GM21381 (cell line): ENCODE measurements at regions not wholly inside any gene's neighbourhood (a gene's known extent, or its start where the extent isn't known, plus 50 kb on each side); places are given as distances from the start of the nearest gene placed in this dataset.
"Not testable (repeated sequence)": the region's sequence is repeated elsewhere in the genome, so short reads cannot be mapped to it uniquely, and the experiment has no call there.

Source experiments
- ATAC-seq: cut with Tn5 transposase; IDR thresholded peaks from one replicate; pipeline ENCODE4 v1.9.1; 2021; ENCODE audit warnings: mild to moderate bottlenecking, moderate library complexity; ENCODE audit not compliant: unreplicated experiment

GRCh38 chr7:89770161-89770560, 384.1 kb upstream of the STEAP1 start:
- no peak for ATAC-seq

DNA sequence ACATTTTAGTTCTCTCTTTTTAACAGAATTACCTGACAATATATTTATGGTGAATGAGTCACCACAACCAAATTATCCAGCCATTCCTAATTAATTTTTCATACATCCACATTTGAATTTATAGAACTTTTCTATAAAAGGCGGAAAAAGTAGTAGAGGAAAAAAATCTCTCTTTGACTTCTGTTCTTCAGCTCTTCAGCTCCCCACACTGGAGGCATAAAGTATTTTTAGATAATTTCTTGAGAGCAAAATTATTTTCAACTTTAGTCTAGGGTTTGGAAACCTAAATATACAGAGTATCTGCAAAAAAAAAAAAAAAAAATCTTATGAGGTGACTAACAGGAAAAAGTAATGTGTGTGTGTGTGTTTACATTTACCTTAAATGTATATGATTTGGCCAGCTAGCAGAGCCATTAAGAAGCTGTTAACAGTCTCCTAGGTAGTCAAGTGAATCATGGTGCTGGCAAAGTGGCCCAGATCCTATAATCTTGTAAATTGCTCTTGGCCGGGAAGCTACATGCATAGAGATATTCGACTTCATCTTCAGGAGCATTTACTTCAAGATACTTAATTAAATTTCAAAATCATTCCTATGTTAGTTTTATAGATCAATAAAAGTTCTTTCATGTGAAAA, 383.1 kb upstream of the STEAP1 start:
- no peak for ATAC-seq

DNA sequence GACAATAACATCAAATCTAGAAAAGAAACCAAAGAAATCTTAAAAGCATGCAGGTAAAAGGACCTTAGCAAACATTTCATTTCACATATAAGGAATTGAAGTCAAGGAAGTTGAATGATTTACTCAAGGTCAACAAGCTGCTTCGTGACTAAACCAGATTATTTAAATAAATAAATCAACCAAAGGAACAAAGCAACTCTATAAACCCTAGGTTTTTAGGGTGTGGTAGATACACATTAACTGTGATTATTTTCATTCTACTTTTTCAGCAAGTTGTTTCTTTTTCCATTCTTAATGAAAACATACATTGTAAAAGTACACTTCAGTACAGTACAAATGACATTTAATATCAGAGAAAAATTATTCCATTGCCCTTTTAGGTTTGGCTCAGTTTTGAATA, 382.0 kb upstream of the STEAP1 start:
- ATAC-seq, result no peak

GRCh38 chr7:89773611-89774010, 380.7 kb upstream of the STEAP1 start:
- ATAC-seq, result no peak

GRCh38 chr7:89775459-89775858, 378.8 kb upstream of the STEAP1 start:
- no peak for ATAC-seq

DNA sequence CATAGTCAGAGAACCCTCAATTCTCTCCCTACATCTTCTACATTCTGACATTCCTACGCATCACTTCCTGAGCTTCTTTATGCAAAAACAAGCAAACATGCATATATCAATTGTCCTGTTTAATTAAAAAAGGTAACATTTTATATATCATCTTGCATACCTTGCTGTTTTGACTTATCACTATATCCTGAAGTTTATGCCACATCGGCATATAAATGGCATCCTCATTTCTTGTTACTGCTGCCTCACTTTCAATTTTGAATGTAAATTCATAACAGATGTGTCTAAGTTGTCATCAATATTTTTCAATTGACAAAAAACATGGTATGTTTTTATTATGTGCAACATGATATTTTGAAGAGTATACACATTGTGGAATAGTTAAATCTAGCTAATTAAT, 377.3 kb upstream of the STEAP1 start:
- no peak for ATAC-seq

- no peak for ATAC-seq
Observed at GRCh38 chr7:89777499-89777898, 376.8 kb upstream of the STEAP1 start.

- no peak for ATAC-seq
Observed at GRCh38 chr7:89780291-89780690, 374.0 kb upstream of the STEAP1 start.

- ATAC-seq, result no peak
Observed at GRCh38 chr7:89796481-89796880, 357.8 kb upstream of the STEAP1 start.

- ATAC-seq, result no peak
Observed at GRCh38 chr7:89797965-89798598, 356.2 kb upstream of the STEAP1 start.

DNA sequence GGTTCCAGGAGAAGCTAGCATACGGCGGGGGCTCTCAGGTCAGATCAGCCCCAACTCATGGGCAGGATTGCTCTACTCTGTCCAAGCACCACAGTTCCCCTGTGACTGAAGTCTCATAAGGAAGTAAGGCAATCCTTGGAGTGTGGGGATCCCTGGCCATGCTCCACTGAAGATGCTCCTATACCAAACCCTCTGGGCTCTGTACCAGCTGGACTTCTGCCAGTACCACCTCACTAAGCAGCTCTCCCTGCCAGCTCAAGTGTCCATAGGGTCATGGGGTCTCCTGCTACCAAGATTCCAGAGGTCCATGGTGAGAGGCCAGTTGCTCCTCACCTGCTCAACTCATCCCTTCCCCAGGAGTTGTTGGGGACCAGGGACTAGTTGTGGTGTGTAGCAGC, 355.7 kb upstream of the STEAP1 start:
- ATAC-seq, result no peak

GRCh38 chr7:89800761-89801160, 353.5 kb upstream of the STEAP1 start:
- no peak for ATAC-seq

- ATAC-seq, result no peak
Observed at GRCh38 chr7:89809291-89809690, 345.0 kb upstream of the STEAP1 start.

- ATAC-seq, result no peak
Observed at GRCh38 chr7:89813081-89813480, 341.2 kb upstream of the STEAP1 start.

DNA sequence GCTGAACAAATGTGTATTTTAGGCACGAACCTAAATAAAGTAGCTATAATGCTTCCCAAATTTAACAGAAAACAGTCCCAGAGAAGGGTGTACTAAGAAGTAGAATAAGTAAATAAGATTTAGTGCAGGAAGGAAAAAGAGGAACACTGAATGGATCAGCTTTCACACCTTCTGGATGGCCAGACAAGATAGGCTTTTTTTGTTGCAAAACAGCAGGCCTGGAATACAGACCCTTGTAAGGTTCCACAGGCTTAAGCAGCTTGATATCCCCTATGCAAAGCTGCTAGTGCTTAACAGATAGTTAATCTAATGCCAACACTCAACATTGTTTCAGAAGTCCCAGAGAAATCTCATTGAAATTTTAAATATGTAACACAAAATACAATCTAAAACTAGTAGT, 328.1 kb upstream of the STEAP1 start:
- ATAC-seq, result no peak

- ATAC-seq, result no peak
Observed at GRCh38 chr7:89826557-89826956, 327.7 kb upstream of the STEAP1 start.

DNA sequence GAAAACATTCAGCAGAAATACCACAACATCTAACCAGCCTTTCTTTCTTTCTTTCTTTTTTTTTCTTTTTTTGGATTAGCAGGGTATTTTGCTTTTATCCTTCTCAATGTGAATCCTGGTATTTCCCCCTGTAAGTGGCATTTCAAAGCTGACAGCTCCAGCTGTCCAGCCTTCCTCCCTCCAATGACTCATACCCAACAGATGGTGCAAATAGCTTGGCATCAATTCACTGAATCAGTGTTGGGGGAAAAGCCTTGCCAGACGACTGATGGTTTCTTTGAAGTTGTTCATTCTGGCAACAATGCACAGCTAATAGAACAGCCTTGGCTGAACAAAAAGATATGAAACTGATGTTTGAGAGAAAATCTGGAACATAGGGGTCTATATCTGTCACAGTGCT, 316.8 kb upstream of the STEAP1 start:
- no peak for ATAC-seq

GRCh38 chr7:89839329-89839728, 314.9 kb upstream of the STEAP1 start:
- no peak for ATAC-seq

DNA sequence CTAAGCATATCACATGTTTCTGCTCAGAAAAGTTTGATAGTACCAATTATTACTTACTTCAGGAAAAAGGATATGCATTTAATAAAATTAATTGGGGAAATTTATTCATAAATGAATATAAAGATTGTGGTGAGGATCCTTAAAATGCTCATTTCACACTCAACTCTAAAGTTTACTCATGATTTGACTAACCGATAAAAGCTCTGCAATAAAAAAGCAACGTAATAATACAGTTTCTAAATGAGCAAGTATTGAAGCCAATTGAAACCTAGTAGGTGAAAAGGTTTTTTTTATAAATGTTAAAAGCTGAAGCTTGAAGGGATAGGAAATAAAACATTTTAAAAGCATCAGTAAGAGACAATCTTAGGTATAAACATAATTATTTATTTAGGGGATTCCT, 308.3 kb upstream of the STEAP1 start:
- ATAC-seq, result no peak

GRCh38 chr7:89849052-89849451, 305.2 kb upstream of the STEAP1 start:
- no peak for ATAC-seq

DNA sequence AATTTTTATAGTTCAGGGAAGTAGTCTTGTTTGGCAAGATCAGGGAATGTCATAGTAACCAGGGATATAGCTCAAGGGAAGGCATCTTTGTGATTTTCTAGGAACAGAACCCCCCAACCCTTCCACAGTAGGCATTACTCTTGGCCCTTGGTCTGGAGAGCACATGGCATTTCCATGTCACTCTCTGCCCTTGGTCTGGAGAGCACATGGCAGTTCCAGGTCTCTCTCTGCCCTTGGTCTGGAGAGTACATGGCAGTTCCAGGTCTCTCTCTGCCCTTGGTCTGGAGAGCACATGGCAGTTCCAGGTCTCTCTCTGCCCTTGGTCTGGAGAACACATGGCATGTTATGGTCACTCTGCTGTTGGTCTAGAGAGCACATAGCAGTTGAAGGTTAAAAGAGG, 297.2 kb upstream of the STEAP1 start:
- not testable (repeated sequence) for ATAC-seq

- ATAC-seq, result no peak
Observed at GRCh38 chr7:89857767-89858166, 296.5 kb upstream of the STEAP1 start.

DNA sequence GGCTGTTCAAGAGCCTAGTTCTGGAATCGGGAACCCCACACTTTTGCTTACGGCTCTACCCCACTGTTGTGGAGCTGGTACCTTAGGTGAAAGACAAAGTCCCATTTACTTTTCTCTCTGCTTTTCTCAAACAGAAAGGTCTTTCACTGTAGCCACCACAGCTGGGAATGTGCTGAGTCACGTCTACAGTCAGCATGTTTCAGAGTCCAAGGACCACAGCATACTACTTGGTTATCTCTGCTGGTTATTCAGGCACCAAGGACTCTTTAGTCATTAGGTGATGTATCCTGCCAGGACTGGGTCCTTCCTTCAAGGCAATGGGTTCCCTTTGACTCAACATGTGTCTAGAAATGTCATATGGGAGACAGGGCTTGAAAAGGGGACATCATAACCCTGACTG, 266.8 kb upstream of the STEAP1 start:
- no peak for ATAC-seq
